ENCODE measurements at regions not wholly inside any gene's neighbourhood (a gene's known extent, or its start where the extent isn't known, plus 50 kb on each side); places are given as distances from the start of the nearest gene placed in this dataset.

DNA sequence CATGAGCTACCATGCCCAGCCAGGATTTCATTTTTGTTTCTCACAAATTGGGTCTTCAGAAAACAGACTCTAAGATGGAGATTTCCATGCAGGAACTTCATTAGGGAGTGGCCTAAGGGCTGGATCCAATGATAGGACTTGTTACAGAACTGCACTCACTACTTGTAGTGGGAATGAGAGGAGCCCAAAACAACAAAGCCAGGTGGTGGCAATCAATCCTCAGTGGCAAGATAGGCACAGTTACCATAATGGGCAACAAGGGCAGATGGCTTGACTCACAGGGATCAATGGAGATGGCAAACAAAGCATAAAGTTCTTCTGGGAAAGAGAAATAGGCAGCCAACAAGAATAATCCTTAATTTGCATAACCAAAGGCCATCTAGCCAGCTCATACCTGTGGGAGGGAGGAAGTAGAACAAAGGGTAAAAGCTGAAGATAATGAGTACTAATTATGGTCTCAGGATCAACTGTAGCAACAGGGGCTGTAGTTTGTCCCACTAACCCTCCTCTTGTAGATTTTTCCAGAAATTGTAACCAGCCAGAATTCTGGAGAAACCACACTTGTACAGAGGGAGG is 72.8 kb upstream of the MAPK10 start:
- Histone ChIP-seq H3K23me2 (ENCODE audit: insufficient read length, low read depth, low read length, poor library complexity, severe bottlenecking) (no peaks in the 10 kb centered on the region), H2BK120ac (ENCODE audit: low read depth, low read length, poor library complexity, severe bottlenecking) (no peak overlapping the region), H2BK20ac (ENCODE audit: low read depth, low read length, poor library complexity, severe bottlenecking) (no peak overlapping the region), H3K9me3 (ENCODE audit: control insufficient read depth, low read depth, low read length) (no peaks in the 10 kb centered on the region), H4K20me1 (ENCODE audit: control insufficient read depth, insufficient read depth, insufficient read length) (no peaks in the 10 kb centered on the region), H2AFZ (ENCODE audit: low read length) (no peak overlapping the region), H3K9ac (ENCODE audit: extremely low read depth, insufficient read length, low read length) (no peak overlapping the region), H3K4ac (ENCODE audit: low read depth, low read length) (no peak overlapping the region), H3T11ph (ENCODE audit: low read length) (no peak overlapping the region), H4K91ac (ENCODE audit: insufficient read length, low read depth, low read length) (no peak overlapping the region), H3K27ac (ENCODE audit: insufficient read length, low read depth, low read length) (no peak overlapping the region), H3K4me2 (ENCODE audit: insufficient read depth, insufficient read length, low read length) (no peak overlapping the region), H2AK5ac (ENCODE audit: insufficient read length, low read length) (no peak overlapping the region), H3K18ac (ENCODE audit: insufficient read length, low read depth, low read length) (no peak overlapping the region), H2BK15ac (ENCODE audit: low read depth, low read length) (no peak overlapping the region), H3K14ac (ENCODE audit: insufficient read depth, low read length) (no peak overlapping the region), H2BK5ac (ENCODE audit: insufficient read length, low read length) (no peak overlapping the region), H4K5ac (ENCODE audit: insufficient read length, low read depth, low read length) (no peak overlapping the region), H3K79me2 (ENCODE audit: insufficient read depth, low read length) (no peaks in the 10 kb centered on the region), H3K79me1 (ENCODE audit: insufficient read depth, low read depth, low read length, poor library complexity, severe bottlenecking) (no peaks in the 10 kb centered on the region), H4K8ac (replicated peaks; ENCODE audit: insufficient read length, low read depth, low read length) (no peak overlapping the region), H3K27me3 (ENCODE audit: insufficient read depth, low read length) (no peaks in the 10 kb centered on the region), H3K23ac (ENCODE audit: insufficient read length, low read depth, low read length) (no peak overlapping the region), H2BK12ac (ENCODE audit: insufficient read length, low read depth, low read length) (no peak overlapping the region), H3K4me1 (ENCODE audit: insufficient read depth, low read length) (peaks cover 9% of the 10 kb centered on the region; the same call in 1 of the 2 replicates), H3K56ac (ENCODE audit: insufficient read length, low read depth, low read length) (no peak overlapping the region)
- Mint-ChIP-seq H3K4me3 (no peak overlapping the region), H3K4me1 (peaks cover 28 to 30% of the 10 kb centered on the region in 2 experiments), H3K9me3 (no peaks in the 10 kb centered on the region; a peak in 1 of 5 replicates), H3K36me3 (ENCODE audit: insufficient read depth in 1 of 3, low read depth in 3 of 3) (peaks cover 0 to 9% (median 3%) of the 10 kb centered on the region in 3 experiments; a peak in 4 of 7 replicates), H3K27ac (peak overlapping the region; percentile 70 to 89 (median 86); a peak in 5 of 7 replicates), H3K27me3 (ENCODE audit: low read depth) (no peaks in the 10 kb centered on the region)
- TF ChIP-seq, protein P1, sequence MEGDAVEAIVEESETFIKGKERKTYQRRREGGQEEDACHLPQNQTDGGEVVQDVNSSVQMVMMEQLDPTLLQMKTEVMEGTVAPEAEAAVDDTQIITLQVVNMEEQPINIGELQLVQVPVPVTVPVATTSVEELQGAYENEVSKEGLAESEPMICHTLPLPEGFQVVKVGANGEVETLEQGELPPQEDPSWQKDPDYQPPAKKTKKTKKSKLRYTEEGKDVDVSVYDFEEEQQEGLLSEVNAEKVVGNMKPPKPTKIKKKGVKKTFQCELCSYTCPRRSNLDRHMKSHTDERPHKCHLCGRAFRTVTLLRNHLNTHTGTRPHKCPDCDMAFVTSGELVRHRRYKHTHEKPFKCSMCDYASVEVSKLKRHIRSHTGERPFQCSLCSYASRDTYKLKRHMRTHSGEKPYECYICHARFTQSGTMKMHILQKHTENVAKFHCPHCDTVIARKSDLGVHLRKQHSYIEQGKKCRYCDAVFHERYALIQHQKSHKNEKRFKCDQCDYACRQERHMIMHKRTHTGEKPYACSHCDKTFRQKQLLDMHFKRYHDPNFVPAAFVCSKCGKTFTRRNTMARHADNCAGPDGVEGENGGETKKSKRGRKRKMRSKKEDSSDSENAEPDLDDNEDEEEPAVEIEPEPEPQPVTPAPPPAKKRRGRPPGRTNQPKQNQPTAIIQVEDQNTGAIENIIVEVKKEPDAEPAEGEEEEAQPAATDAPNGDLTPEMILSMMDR (conservative IDR thresholded peaks at IDR 0.05) = no peak
- no peak for DNase-seq

Measured in H9 (cell line).